ENCODE measurements at regions not wholly inside any gene's neighbourhood (a gene's known extent, or its start where the extent isn't known, plus 50 kb on each side); places are given as distances from the start of the nearest gene placed in this dataset.
A peak's percentile ranks its signal among the peaks of the same experiment; 100 is the strongest.

DNA sequence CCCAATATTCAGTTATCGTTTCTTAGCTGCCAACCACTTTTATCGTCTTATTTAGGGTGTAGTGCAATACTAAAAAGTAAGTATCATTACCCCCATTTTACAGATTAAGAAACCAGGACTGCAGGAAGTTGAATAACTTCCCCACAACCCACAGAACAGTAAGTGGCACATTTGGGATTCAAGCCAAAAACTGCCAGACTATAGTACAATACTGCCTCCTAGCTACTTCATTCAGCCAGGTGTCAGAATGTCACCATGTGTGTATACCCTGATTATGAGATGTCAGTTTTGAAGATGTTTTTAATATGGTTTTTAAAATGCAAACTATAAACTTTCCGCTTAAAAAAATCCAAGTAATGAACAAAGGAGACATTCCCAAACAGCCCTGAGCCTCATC, 74.2 kb upstream of the PROK2 start:
- no peak for TF ChIP-seq ZNF114 (CRISPR knock-in tag; IDR thresholded peaks at IDR 0.05)
- TF ChIP-seq, protein P1, sequence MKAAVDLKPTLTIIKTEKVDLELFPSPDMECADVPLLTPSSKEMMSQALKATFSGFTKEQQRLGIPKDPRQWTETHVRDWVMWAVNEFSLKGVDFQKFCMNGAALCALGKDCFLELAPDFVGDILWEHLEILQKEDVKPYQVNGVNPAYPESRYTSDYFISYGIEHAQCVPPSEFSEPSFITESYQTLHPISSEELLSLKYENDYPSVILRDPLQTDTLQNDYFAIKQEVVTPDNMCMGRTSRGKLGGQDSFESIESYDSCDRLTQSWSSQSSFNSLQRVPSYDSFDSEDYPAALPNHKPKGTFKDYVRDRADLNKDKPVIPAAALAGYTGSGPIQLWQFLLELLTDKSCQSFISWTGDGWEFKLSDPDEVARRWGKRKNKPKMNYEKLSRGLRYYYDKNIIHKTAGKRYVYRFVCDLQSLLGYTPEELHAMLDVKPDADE (IDR thresholded peaks at IDR 0.05), result no peak
- TF ChIP-seq, protein P2, sequence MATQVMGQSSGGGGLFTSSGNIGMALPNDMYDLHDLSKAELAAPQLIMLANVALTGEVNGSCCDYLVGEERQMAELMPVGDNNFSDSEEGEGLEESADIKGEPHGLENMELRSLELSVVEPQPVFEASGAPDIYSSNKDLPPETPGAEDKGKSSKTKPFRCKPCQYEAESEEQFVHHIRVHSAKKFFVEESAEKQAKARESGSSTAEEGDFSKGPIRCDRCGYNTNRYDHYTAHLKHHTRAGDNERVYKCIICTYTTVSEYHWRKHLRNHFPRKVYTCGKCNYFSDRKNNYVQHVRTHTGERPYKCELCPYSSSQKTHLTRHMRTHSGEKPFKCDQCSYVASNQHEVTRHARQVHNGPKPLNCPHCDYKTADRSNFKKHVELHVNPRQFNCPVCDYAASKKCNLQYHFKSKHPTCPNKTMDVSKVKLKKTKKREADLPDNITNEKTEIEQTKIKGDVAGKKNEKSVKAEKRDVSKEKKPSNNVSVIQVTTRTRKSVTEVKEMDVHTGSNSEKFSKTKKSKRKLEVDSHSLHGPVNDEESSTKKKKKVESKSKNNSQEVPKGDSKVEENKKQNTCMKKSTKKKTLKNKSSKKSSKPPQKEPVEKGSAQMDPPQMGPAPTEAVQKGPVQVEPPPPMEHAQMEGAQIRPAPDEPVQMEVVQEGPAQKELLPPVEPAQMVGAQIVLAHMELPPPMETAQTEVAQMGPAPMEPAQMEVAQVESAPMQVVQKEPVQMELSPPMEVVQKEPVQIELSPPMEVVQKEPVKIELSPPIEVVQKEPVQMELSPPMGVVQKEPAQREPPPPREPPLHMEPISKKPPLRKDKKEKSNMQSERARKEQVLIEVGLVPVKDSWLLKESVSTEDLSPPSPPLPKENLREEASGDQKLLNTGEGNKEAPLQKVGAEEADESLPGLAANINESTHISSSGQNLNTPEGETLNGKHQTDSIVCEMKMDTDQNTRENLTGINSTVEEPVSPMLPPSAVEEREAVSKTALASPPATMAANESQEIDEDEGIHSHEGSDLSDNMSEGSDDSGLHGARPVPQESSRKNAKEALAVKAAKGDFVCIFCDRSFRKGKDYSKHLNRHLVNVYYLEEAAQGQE (IDR thresholded peaks at IDR 0.05; ENCODE audit: unreplicated experiment), result no peak
- TF ChIP-seq, protein P3, sequence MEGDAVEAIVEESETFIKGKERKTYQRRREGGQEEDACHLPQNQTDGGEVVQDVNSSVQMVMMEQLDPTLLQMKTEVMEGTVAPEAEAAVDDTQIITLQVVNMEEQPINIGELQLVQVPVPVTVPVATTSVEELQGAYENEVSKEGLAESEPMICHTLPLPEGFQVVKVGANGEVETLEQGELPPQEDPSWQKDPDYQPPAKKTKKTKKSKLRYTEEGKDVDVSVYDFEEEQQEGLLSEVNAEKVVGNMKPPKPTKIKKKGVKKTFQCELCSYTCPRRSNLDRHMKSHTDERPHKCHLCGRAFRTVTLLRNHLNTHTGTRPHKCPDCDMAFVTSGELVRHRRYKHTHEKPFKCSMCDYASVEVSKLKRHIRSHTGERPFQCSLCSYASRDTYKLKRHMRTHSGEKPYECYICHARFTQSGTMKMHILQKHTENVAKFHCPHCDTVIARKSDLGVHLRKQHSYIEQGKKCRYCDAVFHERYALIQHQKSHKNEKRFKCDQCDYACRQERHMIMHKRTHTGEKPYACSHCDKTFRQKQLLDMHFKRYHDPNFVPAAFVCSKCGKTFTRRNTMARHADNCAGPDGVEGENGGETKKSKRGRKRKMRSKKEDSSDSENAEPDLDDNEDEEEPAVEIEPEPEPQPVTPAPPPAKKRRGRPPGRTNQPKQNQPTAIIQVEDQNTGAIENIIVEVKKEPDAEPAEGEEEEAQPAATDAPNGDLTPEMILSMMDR (conservative IDR thresholded peaks at IDR 0.05; ENCODE audit: low read depth in 2 of 2), result peak; percentile 83 to 92
- TF ChIP-seq EZH2 (IDR thresholded peaks at IDR 0.05; ENCODE audit: low read depth, unreplicated experiment), result no peak
- TF ChIP-seq POLR2AphosphoS5 (IDR thresholded peaks at IDR 0.05; ENCODE audit: low read depth), result no peak
